NCI-H446 treated with DMSO at 0.1 percent for 48 hours (cell line): ENCODE measurements at regions not wholly inside any gene's neighbourhood (a gene's known extent, or its start where the extent isn't known, plus 50 kb on each side); places are given as distances from the start of the nearest gene placed in this dataset.
"Not testable (repeated sequence)": the region's sequence is repeated elsewhere in the genome, so short reads cannot be mapped to it uniquely, and the experiment has no call there.

Source experiments
- DNase-seq: peaks from one replicate; lab custom pipeline; 2025; lab: John Stamatoyannopoulos, UW

- no peak for DNase-seq
Measured at GRCh38 chr13:22940090-22940710, 240.6 kb upstream of the SGCG start.

DNA sequence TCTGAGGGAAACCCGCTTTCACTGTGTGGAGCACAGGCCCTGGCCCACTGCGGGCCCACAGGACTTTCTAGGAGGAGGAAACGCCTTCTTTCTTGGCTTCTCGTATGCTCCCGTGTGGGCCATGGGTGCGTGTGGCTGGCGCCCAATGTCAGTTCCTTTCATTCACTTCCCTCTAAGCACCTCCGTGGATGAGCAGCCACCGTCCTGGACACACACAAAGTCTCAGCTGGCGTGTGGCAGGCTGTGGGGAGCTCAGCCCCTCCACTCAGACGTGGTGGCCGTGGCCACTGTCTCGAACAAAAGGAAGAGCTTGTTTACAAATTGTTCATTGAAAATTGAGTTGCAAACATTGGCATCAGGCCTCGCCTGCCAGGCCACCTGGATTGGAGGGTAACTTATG, 240.0 kb upstream of the SGCG start:
- no peak for DNase-seq

DNA sequence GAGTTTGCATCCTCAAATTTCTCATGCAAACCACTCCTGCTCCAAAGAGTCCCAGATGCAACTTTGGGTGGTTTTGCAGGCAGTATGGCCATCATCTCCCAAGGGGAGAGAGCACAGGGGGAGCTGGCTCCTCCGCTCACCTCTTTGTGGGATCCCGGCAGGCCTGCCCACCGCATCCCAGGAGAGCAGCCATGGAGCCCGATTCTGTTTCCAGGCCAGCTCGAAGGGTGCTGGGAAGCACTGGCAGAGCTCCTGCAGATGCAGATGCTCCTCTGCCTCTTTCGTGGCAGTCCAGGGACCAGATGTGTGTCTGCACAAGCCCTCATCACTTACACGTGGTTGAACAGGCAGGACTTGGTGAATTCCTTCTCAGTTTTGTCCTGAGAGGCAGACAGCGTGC, 239.3 kb upstream of the SGCG start:
- DNase-seq: not testable (repeated sequence)

DNA sequence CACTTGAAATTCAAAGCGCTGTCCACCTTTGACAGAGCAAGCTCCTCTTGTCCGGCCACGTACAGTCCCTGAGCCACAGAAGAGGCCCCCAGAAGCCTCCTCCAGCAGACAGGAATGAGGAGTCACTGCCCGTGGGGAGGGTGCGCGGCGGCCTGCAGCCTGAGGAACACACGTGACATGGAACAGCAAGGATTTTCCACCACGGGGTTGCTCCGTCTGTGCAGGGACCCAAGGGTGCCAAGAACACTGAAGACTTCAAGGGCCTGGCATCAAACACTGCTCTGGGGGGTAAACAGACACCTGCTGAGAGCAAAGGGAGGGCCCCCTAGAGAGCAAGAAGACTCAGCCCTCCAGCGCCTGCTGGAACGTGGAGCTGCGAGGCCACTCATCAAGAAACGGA, 237.9 kb upstream of the SGCG start:
- not testable (repeated sequence) for DNase-seq

DNA sequence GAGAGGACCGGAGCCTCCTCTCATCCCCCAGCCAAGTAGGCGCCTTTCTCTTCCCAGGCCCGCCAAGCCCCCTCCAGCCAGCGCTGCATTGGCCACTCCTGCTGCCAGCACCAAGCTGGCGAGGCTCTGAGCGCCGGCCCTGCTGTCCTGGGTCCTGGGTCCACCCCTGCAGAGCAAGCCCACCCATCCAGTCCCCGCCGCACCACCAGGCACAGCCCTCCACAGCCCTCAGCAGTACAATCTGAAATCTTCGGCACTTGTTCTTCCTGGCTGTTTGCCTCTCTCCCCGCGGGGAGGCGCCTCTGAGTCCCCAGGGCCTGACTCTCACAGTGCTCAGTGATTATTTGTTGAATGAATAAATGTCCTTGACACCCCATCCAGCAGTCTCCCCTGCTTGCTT, 236.4 kb upstream of the SGCG start:
- DNase-seq: no peak

- no peak for DNase-seq
Measured at GRCh38 chr13:22945321-22946226, 235.2 kb upstream of the SGCG start.

DNA sequence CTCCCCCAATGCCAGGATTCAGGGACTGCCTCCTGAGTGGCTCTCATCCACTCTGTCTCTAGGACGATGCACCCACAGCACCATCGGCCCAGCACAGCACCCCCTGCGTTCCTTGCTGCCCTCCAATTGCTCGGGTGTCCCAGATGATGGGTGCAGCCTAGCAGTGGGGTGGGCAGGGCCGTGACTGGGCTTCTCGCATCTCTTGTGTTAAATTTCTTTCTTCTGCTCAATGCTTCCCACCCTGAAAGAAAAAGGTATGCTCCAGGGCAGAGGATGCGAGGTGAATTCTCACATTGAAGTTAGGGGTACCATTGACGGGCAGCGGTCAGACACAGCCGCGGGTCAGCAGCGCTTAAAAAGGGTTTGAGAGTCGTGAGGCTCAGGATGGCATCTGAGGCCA, 232.4 kb upstream of the SGCG start:
- DNase-seq: no peak

GRCh38 chr13:22952018-22952417, 228.8 kb upstream of the SGCG start:
- DNase-seq: not testable (repeated sequence)

GRCh38 chr13:22955147-22955546, 225.6 kb upstream of the SGCG start:
- not testable (repeated sequence) for DNase-seq

GRCh38 chr13:22956456-22957115, 224.2 kb upstream of the SGCG start:
- not testable (repeated sequence) for DNase-seq

DNA sequence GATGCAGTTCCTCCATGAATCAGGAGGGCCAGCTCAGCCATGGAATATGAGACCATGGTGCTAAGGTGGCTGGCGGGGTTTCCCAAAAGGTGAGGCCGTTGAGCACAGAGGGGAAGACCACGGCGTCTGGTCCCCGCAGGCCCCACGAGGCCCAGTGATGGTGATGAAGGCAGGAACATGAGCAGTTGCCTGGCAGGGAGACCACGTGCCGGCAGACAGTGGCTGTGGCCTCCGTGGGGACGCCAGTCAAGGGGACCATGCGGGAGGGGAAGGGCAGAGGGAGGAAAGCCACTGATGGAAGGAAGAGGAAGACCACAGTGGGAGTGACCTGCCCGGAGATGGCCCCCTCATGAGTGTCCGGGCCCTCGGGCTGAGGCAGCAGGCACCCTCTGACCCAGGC, 220.9 kb upstream of the SGCG start:
- DNase-seq: not testable (repeated sequence)

- no peak for DNase-seq
Measured at GRCh38 chr13:22960827-22961226, 220.0 kb upstream of the SGCG start.

DNA sequence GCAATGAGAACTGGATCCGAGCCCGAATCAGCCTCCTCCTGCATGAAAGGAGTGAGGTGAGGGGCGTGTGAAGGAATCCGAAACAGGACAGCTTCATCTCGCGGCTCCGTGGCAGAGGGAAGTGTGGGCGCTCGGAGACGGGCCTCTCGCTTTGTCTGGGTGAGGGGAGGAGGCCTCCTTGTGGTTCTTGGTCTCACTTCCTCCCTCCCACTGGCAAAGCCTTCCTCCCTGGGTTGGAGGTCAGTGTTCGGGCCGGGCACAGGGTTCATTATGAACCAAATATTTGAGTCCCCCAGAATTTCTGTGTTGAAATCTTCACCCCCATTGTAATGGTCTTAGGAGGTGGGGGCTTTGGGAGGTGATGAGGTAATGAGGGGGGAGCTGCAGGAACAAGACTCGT, 219.4 kb upstream of the SGCG start:
- DNase-seq: not testable (repeated sequence)

GRCh38 chr13:22961835-22962537, 218.8 kb upstream of the SGCG start:
- DNase-seq: no peak

GRCh38 chr13:22963384-22964053, 217.3 kb upstream of the SGCG start:
- DNase-seq: not testable (repeated sequence)

DNA sequence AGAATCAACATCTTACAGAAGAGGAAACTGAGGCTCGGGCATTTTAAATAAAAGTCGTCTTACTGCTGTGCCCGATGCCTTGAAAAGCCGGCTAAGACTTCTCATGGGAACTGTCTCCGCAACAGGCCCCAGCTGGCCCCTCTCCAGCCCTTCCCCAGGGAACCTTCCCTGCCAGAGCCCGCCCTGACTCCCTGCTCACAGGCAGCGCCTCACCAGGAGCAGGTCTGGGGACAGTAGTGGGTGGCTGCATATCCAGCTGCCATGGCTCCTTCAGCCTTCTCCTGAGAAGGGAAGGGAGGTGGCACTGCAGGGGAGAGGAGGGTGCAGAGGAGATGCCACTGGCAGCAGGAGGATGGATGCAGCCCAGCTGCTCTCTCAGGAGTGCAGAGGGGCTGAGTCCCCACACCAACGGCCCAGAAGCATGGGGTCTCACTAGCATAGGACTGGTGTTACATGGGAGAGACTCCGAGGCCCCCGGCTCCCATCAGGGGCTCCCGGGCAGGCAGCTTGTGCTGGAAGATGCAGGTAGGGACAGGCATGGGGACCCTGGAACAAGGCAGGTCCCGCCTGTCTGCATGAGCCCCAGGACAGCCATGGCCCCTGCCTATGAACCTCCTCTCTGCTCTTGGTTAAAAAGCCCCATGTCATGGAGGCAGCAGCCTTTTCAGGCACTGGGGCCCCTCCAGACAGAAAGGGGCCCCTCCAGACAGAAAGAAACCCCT, 216.4 kb upstream of the SGCG start:
- no peak for DNase-seq

DNA sequence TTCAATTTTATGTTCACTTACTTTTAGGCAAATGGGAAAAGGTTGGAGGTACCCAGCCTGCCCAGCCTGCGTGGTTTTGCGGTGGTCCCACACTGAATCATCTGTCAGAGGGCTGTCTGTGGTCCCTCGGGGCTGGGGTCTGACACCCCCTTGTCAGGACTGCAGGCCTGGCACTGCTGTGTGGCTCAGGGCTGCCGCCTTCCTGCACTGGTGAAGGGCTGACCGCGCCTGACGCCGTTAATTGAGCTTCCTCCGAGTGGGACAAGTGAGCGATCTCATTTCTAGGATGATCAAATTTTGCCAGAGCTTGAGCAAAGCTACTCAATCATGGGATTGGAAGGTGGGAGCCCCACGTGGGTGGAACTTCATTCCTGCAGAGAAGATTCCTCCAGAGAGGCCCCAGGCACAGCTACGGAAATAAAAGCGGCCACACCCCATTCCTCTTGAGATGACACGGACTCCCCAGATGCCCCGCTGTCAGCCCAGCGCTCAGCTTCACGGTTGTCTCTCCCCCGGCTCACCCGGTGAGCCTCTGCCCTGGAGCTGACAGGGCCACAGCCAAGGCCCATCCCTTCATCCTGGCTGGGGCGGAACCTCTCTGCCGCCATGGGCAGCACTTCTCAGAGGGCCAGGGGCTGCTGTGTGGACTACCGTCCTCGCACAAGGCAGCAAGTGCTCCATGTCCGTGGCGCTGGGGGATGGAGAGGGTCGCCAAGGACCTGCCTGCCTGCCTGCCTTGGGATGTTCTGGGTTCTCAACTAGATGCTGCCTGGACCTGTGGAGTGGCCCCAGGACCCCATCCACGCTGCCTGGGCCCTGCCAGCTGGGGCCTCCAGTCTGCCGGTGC, 215.5 kb upstream of the SGCG start:
- not testable (repeated sequence) for DNase-seq

GRCh38 chr13:22965858-22966239, 214.9 kb upstream of the SGCG start:
- DNase-seq: not testable (repeated sequence)

DNA sequence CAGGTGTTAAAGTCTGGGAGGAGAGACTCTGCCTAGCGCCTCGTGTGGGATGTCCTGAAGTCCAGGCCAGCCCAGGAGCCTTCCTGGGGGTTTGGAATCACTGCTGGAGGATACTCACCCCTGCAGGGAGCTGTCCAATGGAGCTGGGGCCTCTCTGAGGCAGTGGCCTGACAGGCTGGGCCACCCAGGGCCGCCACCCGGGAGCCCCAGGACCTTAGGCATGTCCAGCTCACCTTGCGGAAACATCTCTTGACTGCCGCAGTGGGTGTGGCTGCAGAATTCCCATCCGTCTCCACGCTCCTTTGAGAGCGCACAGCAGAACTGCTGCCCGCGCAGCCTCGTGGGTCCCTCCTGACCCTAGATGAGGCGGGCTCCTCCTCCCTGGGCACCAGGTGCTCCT, 214.0 kb upstream of the SGCG start:
- DNase-seq: not testable (repeated sequence)

GRCh38 chr13:22967669-22968068, 213.1 kb upstream of the SGCG start:
- no peak for DNase-seq
